Caco-2 (cell line): ENCODE measurements at regions not wholly inside any gene's neighbourhood (a gene's known extent, or its start where the extent isn't known, plus 50 kb on each side); places are given as distances from the start of the nearest gene placed in this dataset.

ENCODE experiments used
- BruUV-seq: library from RNA; stranded (reverse); fragments of 400-500 nt; replicated peaks from 2 replicates; lab custom pipeline; 2021; lab: Mats Ljungman, UMichigan
- CTCF ChIA-PET: fragments of 300-600 bp; sonication (Branson Sonifier 250); formaldehyde crosslinking; loops from one replicate; lab custom pipeline; 2022; ENCODE audit warnings: antibody characterized with exemption; lab: Charles Lee
- POLR2A ChIA-PET: fragments of 300-600 bp; sonication (Branson Sonifier 250); formaldehyde crosslinking; loops from one replicate; lab custom pipeline; 2022; ENCODE audit warnings: antibody characterized with exemption; lab: Charles Lee
- DNase-seq, 2 experiments: peaks; one replicate each; pipeline versions ENCODE4 v3.0.0 to v3.0.0-alpha.2; 2020 to 2022
- H3K27me3 ChIP-seq: replicated peaks from 2 replicates; pipeline ENCODE4 v1.6.0; 2011; ENCODE audit warnings: low read length; ENCODE audit not compliant: control insufficient read depth, insufficient read depth
- H3K36me3 ChIP-seq: 2 replicates; pipeline ENCODE4 v1.5.1; 2011; ENCODE audit warnings: low read length; ENCODE audit not compliant: control insufficient read depth, insufficient read depth
- H3K4me1 ChIP-seq: fragments of 250-450 bp; sonication (Bioruptor Pico); 2 replicates; pipeline ENCODE4 v1.5.1; 2020; ENCODE audit warnings: mild to moderate bottlenecking
- H3K4me3 ChIP-seq: 2 replicates; pipeline ENCODE4 v1.5.1; 2011; ENCODE audit warnings: low read depth, mild to moderate bottlenecking, control low read depth, low read length
- H3K9me3 ChIP-seq: fragments of 250-450 bp; sonication (Bioruptor Pico); 2 replicates; pipeline ENCODE4 v1.5.1; 2020; ENCODE audit warnings: mild to moderate bottlenecking, moderate library complexity
- H3K27ac Mint-ChIP-seq: one replicate; pipeline ENCODE4 v1.8.0; 2022; ENCODE audit warnings: mixed read lengths; ENCODE audit not compliant: unreplicated experiment
- H3K27me3 Mint-ChIP-seq: one replicate; pipeline ENCODE4 v1.8.0; 2022; ENCODE audit warnings: mixed read lengths; ENCODE audit not compliant: insufficient read depth, unreplicated experiment
- H3K36me3 Mint-ChIP-seq: one replicate; pipeline ENCODE4 v1.8.0; 2022; ENCODE audit warnings: mild to moderate bottlenecking, mixed read lengths; ENCODE audit not compliant: insufficient read depth, unreplicated experiment
- H3K4me1 Mint-ChIP-seq: one replicate; pipeline ENCODE4 v1.8.0; 2022; ENCODE audit warnings: low read depth, mixed read lengths; ENCODE audit not compliant: unreplicated experiment
- H3K4me3 Mint-ChIP-seq: one replicate; pipeline ENCODE4 v1.8.0; 2022; ENCODE audit warnings: mild to moderate bottlenecking, moderate library complexity, mixed read lengths; ENCODE audit not compliant: unreplicated experiment
- H3K9me3 Mint-ChIP-seq: one replicate; pipeline ENCODE4 v1.8.0; 2022; ENCODE audit warnings: mixed read lengths; ENCODE audit not compliant: unreplicated experiment
- intact Hi-C: fragments of 100-400 bp; cut with micrococcal nuclease; formaldehyde crosslinking; loops from one replicate; pipeline ENCODE4 v1.10.0; 2022; ENCODE audit not compliant: unreplicated experiment
- TF ChIP-seq, protein P1 (sequence below), 2 experiments: fragments of 200-600 bp in 1 of 2; IDR thresholded peaks; 1 replicate in 1 of 2; 2 replicates in 1 of 2; pipeline versions ENCODE4 v1.5.1 to v1.8.0; 2011 to 2022; ENCODE audit warnings: antibody characterized with exemption in 1 of 2, control low read depth in 1 of 2, inconsistent platforms in 1 of 2, low read depth in 1 of 2, low read length in 1 of 2, mild to moderate bottlenecking in 1 of 2, moderate library complexity in 1 of 2; ENCODE audit not compliant: insufficient read depth in 1 of 2, severe bottlenecking in 1 of 2, unreplicated experiment in 1 of 2

DNA sequence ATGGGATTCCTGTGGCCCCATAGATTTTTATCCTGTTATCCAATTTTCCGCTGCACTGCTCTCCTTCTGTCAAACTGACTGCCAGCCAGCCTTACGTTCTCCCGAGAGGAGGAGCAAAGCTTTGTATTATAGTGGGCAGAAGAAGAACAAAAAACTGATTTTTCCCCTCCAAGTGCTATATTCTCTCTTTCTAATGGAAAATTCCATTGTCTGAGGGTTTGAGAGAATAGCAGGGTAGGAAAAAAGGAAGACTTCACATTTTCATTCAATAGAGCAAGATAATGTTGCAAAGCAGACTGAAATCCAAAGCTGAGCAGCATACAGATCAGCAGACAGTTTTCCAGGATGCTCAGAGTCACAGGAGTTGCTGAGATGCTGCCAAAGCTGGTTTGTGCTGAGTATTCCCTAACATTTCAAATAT, 238.0 kb downstream of the UBE2E3 start:
- Mint-ChIP-seq H3K27ac (no peak overlapping the region), H3K4me1 (no peaks in the 10 kb centered on the region), H3K9me3 (no peaks in the 10 kb centered on the region), H3K36me3 (no peaks in the 10 kb centered on the region), H3K4me3 (no peak overlapping the region), H3K27me3 (no peaks in the 10 kb centered on the region)
- TF ChIP-seq, protein P1, sequence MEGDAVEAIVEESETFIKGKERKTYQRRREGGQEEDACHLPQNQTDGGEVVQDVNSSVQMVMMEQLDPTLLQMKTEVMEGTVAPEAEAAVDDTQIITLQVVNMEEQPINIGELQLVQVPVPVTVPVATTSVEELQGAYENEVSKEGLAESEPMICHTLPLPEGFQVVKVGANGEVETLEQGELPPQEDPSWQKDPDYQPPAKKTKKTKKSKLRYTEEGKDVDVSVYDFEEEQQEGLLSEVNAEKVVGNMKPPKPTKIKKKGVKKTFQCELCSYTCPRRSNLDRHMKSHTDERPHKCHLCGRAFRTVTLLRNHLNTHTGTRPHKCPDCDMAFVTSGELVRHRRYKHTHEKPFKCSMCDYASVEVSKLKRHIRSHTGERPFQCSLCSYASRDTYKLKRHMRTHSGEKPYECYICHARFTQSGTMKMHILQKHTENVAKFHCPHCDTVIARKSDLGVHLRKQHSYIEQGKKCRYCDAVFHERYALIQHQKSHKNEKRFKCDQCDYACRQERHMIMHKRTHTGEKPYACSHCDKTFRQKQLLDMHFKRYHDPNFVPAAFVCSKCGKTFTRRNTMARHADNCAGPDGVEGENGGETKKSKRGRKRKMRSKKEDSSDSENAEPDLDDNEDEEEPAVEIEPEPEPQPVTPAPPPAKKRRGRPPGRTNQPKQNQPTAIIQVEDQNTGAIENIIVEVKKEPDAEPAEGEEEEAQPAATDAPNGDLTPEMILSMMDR (IDR thresholded peaks at IDR 0.05; ENCODE audit: insufficient read depth in 1 of 2, low read depth in 1 of 2, low read length in 1 of 2, severe bottlenecking in 1 of 2, unreplicated experiment in 1 of 2), result no peak
- Histone ChIP-seq H3K27me3 (no peaks in the 10 kb centered on the region), H3K9me3 (no peaks in the 10 kb centered on the region), H3K4me3 (no peak overlapping the region), H3K36me3 (no peaks in the 10 kb centered on the region), H3K4me1 (no peaks in the 10 kb centered on the region)
- no peak for DNase-seq
- CTCF ChIA-PET, result no interaction called here
- BruUV-seq, result no TSS peak
- intact Hi-C loops, result no loop called here
- POLR2A ChIA-PET, result no interaction called here

DNA sequence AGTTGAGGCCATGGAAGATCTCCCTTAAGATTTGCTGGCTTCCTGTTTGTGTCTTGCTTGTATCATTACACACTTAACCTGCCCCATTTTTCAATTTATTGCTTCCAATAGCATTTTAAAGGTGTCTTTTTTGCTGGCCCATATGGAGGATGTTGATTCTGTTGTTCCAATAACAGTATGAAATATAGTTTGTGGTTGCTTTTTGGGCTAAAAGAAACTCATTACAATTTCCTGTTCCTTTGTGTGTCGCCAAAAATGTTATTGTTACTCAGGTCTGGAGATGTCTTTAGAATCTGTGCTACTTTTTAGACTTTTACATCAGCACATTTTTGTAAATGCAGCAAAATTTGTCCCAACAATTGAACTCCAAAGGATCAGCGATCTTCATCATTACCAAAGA, 234.0 kb upstream of the ITGA4 start:
- no peak overlapping the region for H3K27ac Mint-ChIP-seq

DNA sequence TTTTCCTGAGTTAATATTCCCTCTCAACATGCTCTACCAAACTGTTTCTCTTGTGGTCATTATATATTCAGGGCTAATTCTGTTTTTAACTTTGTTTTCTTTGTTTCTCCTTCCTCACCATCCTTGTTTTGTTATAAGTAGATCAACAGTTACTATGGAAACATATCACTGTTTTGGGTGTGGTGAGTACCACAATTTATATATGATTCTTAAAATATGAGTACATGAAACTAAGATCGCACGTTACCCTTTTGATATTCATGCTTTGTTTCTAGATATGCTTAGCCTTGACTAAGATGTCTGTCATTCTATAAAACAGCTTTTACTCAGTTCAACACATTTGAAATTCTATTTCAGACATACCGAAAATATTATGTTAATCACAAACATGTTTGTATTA, 232.3 kb upstream of the ITGA4 start:
- no TSS peak for BruUV-seq
- CTCF ChIA-PET, result no interaction called here
- no peaks in the 10 kb centered on the region for H3K4me1 ChIP-seq

More for the DNA sequence above, 234.0 kb upstream of the ITGA4 start:
- no TSS peak for BruUV-seq
- no peak for DNase-seq
- no peaks in the 10 kb centered on the region for H3K4me1 Mint-ChIP-seq
- no peak overlapping the region for H3K4me3 ChIP-seq
- H3K4me1 ChIP-seq, result no peaks in the 10 kb centered on the region
- ChIA-PET CTCF (no interaction called here), POLR2A (no interaction called here)
- H3K27me3 ChIP-seq, result no peaks in the 10 kb centered on the region
- intact Hi-C loops, result no loop called here
- no peaks in the 10 kb centered on the region for H3K27me3 Mint-ChIP-seq
- H3K36me3 ChIP-seq, result no peaks in the 10 kb centered on the region
- no peak overlapping the region for H3K4me3 Mint-ChIP-seq
- H3K9me3 Mint-ChIP-seq, result no peaks in the 10 kb centered on the region
- H3K36me3 Mint-ChIP-seq, result no peaks in the 10 kb centered on the region
- H3K9me3 ChIP-seq, result no peaks in the 10 kb centered on the region
- TF ChIP-seq, protein P1 (IDR thresholded peaks at IDR 0.05; ENCODE audit: insufficient read depth in 1 of 2, low read depth in 1 of 2, low read length in 1 of 2, severe bottlenecking in 1 of 2, unreplicated experiment in 1 of 2), result no peak

More for the DNA sequence above, 232.3 kb upstream of the ITGA4 start:
- Histone ChIP-seq H3K27me3 (no peaks in the 10 kb centered on the region), H3K4me3 (no peak overlapping the region), H3K9me3 (no peaks in the 10 kb centered on the region), H3K36me3 (no peaks in the 10 kb centered on the region)
- POLR2A ChIA-PET, result no interaction called here
- no peak overlapping the region for H3K4me3 Mint-ChIP-seq
- DNase-seq, result no peak
- no peak overlapping the region for H3K27ac Mint-ChIP-seq
- no peaks in the 10 kb centered on the region for H3K27me3 Mint-ChIP-seq
- H3K36me3 Mint-ChIP-seq, result no peaks in the 10 kb centered on the region
- no peaks in the 10 kb centered on the region for H3K4me1 Mint-ChIP-seq
- H3K9me3 Mint-ChIP-seq, result no peaks in the 10 kb centered on the region
- intact Hi-C loops, result no loop called here
- TF ChIP-seq, protein P1 (IDR thresholded peaks at IDR 0.05; ENCODE audit: insufficient read depth in 1 of 2, low read depth in 1 of 2, low read length in 1 of 2, severe bottlenecking in 1 of 2, unreplicated experiment in 1 of 2), result no peak
